ENCODE measurements at regions not wholly inside any gene's neighbourhood (a gene's known extent, or its start where the extent isn't known, plus 50 kb on each side); places are given as distances from the start of the nearest gene placed in this dataset.

GRCh38 chr15:53165988-53166683, 376.0 kb upstream of the ONECUT1 start:
- no peak for TF ChIP-seq Cebpa-rat (IDR thresholded peaks at IDR 0.05)
- Histone ChIP-seq H3K27me3 (no peaks in the 10 kb centered on the region), H3K4me2 (no peak overlapping the region), H3K4me1 (peaks cover 6% of the 10 kb centered on the region), H3K9ac (no peak overlapping the region), H4K20me1 (no peaks in the 10 kb centered on the region), H3K27ac (no peak overlapping the region), H3K9me3 (no peaks in the 10 kb centered on the region), H3K36me3 (no peaks in the 10 kb centered on the region), H3K4me3 (no peak overlapping the region)

- Histone ChIP-seq H3K4me1 (peaks cover 6% of the 10 kb centered on the region), H4K20me1 (no peaks in the 10 kb centered on the region), H3K9ac (no peak overlapping the region), H3K27ac (no peak overlapping the region), H3K27me3 (no peaks in the 10 kb centered on the region), H3K4me3 (no peak overlapping the region), H3K9me3 (no peaks in the 10 kb centered on the region), H3K4me2 (no peak overlapping the region), H3K36me3 (no peaks in the 10 kb centered on the region)
- TF ChIP-seq Cebpa-rat (IDR thresholded peaks at IDR 0.05) = no peak
These were observed 370.1 kb upstream of the ONECUT1 start for GRCh38 chr15:53160092-53160704.

DNA sequence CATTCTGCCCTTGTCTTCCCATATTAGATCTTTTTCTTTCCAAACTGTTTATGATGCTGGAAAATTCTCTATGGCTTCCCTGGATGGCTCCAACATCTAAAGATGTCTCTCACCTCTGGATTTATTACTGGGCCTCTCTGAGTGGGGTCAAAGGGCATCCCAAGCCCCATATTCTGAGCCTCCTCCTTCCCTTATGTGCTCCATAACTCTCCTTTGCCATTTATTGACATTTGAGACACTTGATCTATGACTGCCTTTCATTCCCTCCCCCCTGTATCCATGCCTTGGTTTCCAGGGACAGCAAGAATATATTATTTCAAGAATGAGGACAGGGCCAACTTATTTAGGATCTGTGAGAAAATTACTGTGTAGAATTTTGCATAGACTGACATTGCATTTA, 369.3 kb upstream of the ONECUT1 start:
- Histone ChIP-seq H3K4me1 (peaks cover 6% of the 10 kb centered on the region), H3K4me3 (no peak overlapping the region), H3K9ac (no peak overlapping the region), H3K9me3 (no peaks in the 10 kb centered on the region), H3K4me2 (no peak overlapping the region), H3K27me3 (no peaks in the 10 kb centered on the region), H3K36me3 (no peaks in the 10 kb centered on the region), H4K20me1 (no peaks in the 10 kb centered on the region), H3K27ac (no peak overlapping the region)
- TF ChIP-seq Cebpa-rat (IDR thresholded peaks at IDR 0.05) = no peak

GRCh38 chr15:53158995-53159394, 368.9 kb upstream of the ONECUT1 start:
- Histone ChIP-seq H3K4me1 (peaks cover 6% of the 10 kb centered on the region), H3K9ac (no peak overlapping the region), H3K27ac (no peak overlapping the region), H3K36me3 (no peaks in the 10 kb centered on the region), H3K9me3 (no peaks in the 10 kb centered on the region), H3K4me2 (no peak overlapping the region), H4K20me1 (no peaks in the 10 kb centered on the region), H3K4me3 (no peak overlapping the region), H3K27me3 (no peaks in the 10 kb centered on the region)
- TF ChIP-seq Cebpa-rat (IDR thresholded peaks at IDR 0.05) = no peak

DNA sequence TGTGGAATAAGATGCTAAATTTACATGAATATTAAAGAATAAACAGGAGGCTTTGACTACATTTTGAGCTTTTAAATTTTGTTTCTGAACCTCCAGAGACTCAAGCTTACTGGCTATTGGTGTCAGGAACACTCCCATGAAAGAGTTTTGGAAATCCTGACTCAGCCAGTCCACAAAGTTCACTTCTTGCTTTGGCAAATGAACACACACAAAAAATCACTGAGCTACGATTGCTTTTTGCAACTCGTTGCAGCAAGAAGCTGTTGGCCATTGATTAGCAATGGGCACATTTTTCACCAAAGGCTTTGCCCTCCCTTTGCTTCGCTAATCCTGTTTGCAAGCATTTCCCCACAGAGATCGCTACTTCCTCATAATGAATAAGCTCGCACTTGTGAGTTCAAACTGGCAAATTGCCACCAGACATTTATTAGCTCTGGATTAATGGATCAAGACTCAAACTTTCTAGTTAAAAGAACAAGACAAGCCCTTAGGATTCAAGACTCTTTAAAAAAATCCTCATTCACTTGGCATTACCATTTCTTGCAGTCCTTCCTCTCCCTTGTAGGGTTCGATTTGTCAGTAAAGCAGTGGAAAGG, 343.2 kb upstream of the ONECUT1 start:
- peaks cover 9% of the 10 kb centered on the region for H3K4me1 ChIP-seq
- H3K27ac ChIP-seq = no peak overlapping the region
- TF ChIP-seq Cebpa-rat (IDR thresholded peaks at IDR 0.05) = no peak

DNA sequence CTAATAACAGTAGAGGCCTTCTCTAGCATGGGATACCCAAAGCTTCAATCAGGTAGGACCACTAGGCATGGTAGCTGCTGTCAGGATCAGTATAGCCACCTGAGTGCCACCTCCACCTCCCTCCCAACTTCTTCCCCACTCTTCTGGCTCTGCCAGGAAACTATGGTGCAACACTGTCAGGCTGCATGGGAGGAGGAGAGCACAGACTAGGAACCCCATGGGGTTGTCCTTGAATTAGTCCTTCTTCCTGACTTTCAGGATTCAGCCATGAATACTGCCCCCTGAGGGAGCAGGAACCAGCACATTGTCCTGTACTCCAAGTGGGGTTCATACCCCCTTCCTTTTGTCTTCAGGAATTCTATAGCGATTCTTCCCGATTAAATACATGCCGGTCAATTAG, 340.8 kb upstream of the ONECUT1 start:
- TF ChIP-seq Cebpa-rat (IDR thresholded peaks at IDR 0.05) = no peak
- no peak overlapping the region for H3K9ac ChIP-seq

More for the DNA sequence above, 343.2 kb upstream of the ONECUT1 start:
- H4K20me1 ChIP-seq = no peaks in the 10 kb centered on the region
- H3K4me2 ChIP-seq = no peak overlapping the region
- H3K36me3 ChIP-seq = no peaks in the 10 kb centered on the region
- H3K9ac ChIP-seq = no peak overlapping the region
- H3K27me3 ChIP-seq = no peaks in the 10 kb centered on the region
- 0 out of 2 replicates have a peak, but pooled peaks cover 5% of the 10 kb centered on the region for H3K9me3 ChIP-seq
- H3K4me3 ChIP-seq = no peak overlapping the region

GRCh38 chr15:53129121-53129904, 339.2 kb upstream of the ONECUT1 start:
- no peak overlapping the region for H3K4me3 ChIP-seq
- H3K27me3 ChIP-seq = no peaks in the 10 kb centered on the region
- no peaks in the 10 kb centered on the region for H3K36me3 ChIP-seq
- H3K27ac ChIP-seq = 0 out of 2 replicates have a peak overlapping the region, but pooled peaks have one; percentile 45
- H3K9me3 ChIP-seq = peaks cover 10% of the 10 kb centered on the region; the same call in 1 of the 2 replicates
- H4K20me1 ChIP-seq = no peaks in the 10 kb centered on the region
- H3K4me2 ChIP-seq = peak overlapping the region; percentile 31; the same call in 1 of the 2 replicates
- H3K9ac ChIP-seq = no peak overlapping the region
- no peak for TF ChIP-seq Cebpa-rat (IDR thresholded peaks at IDR 0.05)
- peaks cover 43% of the 10 kb centered on the region for H3K4me1 ChIP-seq

More for the DNA sequence above, 340.8 kb upstream of the ONECUT1 start:
- peaks cover 31% of the 10 kb centered on the region for H3K4me1 ChIP-seq
- H3K27ac ChIP-seq = no peak overlapping the region
- H3K27me3 ChIP-seq = no peaks in the 10 kb centered on the region
- no peaks in the 10 kb centered on the region for H3K36me3 ChIP-seq
- no peaks in the 10 kb centered on the region for H4K20me1 ChIP-seq
- H3K4me3 ChIP-seq = no peak overlapping the region
- peaks cover 10% of the 10 kb centered on the region; the same call in 1 of the 2 replicates for H3K9me3 ChIP-seq
- no peak overlapping the region for H3K4me2 ChIP-seq

DNA sequence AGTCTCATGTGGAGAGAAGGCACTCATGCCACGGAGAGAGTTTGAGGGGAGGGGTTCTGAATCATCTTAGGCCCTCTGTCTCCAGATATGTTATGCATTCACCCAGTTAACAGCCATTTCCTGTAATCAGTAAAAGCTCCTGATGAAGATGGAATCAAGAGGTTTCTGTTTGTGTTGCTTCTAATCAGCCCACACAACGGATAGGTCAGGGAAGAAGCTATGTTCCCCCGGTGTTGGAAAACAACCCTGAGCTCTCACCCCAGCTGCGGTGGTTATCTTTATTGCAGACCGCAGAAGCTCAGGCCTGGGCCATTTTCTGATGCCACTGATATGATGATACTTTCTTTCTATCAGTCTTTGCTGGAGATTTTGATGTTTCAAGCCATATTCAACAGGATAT, 338.5 kb upstream of the ONECUT1 start:
- peaks cover 10% of the 10 kb centered on the region; the same call in 1 of the 2 replicates for H3K9me3 ChIP-seq
- H3K27me3 ChIP-seq = no peaks in the 10 kb centered on the region
- TF ChIP-seq Cebpa-rat (IDR thresholded peaks at IDR 0.05) = no peak
- H4K20me1 ChIP-seq = no peaks in the 10 kb centered on the region
- H3K9ac ChIP-seq = no peak overlapping the region
- no peak overlapping the region for H3K4me3 ChIP-seq
- peak overlapping the region; percentile 45; the same call in 1 of the 2 replicates for H3K27ac ChIP-seq
- no peaks in the 10 kb centered on the region for H3K36me3 ChIP-seq
- H3K4me2 ChIP-seq = peak overlapping the region; percentile 31
- H3K4me1 ChIP-seq = peaks cover 43% of the 10 kb centered on the region

DNA sequence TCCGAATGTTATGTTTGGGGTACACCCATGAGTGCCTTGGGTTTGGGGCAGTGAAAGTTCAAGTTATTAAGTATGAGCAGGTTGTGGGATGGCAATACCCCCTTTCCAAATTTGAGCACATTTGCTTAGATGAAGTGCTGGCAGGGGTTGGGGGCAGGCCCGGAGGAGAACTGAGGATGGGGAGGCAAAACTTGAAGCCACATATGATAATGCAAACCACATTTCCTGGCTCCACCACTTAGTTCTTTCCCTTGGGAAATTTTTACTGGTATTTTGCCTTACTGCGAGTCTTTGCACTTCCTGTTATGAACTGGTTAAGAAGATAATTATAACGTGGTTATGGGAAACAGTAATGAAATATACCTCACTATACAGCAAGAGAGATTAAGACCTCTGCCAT, 336.0 kb upstream of the ONECUT1 start:
- peak overlapping the region; percentile 51 for H3K4me2 ChIP-seq
- H3K4me1 ChIP-seq = peaks cover 57% of the 10 kb centered on the region
- H4K20me1 ChIP-seq = no peaks in the 10 kb centered on the region
- H3K36me3 ChIP-seq = no peaks in the 10 kb centered on the region
- no peak overlapping the region for H3K9ac ChIP-seq
- peak overlapping the region; percentile 24; the same call in 1 of the 2 replicates for H3K27ac ChIP-seq
- H3K9me3 ChIP-seq = peaks cover 10% of the 10 kb centered on the region; the same call in 1 of the 2 replicates
- no peak for TF ChIP-seq Cebpa-rat (IDR thresholded peaks at IDR 0.05)
- no peaks in the 10 kb centered on the region for H3K27me3 ChIP-seq
- H3K4me3 ChIP-seq = no peak overlapping the region
